ENCODE measurements at regions not wholly inside any gene's neighbourhood (a gene's known extent, or its start where the extent isn't known, plus 50 kb on each side); places are given as distances from the start of the nearest gene placed in this dataset.

DNA sequence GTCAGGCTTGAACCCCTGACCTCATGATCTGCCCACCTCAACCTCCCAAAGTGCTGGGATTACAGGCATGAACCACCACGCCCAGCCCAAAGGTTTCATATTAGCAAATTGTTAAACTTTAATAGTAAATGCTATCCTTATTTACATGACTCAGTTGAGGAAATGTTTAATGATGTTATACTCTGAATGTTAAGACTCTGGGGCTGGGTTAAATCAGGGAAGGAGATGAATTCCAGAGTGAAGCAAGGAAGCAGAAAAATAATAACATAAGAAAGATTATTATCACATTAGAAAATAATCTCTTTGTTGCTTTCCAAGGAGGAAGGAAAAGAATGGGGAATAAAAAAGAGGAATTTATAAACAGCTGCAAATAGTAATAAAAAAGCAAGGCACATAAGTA is 105.3 kb downstream of the PTGS2 start:
- TF ChIP-seq POLR2A (IDR thresholded peaks at IDR 0.05) (no peak), EP300 (IDR thresholded peaks at IDR 0.05) (no peak), POLR2AphosphoS5 (IDR thresholded peaks at IDR 0.05) (no peak)
- TF ChIP-seq, protein P1, sequence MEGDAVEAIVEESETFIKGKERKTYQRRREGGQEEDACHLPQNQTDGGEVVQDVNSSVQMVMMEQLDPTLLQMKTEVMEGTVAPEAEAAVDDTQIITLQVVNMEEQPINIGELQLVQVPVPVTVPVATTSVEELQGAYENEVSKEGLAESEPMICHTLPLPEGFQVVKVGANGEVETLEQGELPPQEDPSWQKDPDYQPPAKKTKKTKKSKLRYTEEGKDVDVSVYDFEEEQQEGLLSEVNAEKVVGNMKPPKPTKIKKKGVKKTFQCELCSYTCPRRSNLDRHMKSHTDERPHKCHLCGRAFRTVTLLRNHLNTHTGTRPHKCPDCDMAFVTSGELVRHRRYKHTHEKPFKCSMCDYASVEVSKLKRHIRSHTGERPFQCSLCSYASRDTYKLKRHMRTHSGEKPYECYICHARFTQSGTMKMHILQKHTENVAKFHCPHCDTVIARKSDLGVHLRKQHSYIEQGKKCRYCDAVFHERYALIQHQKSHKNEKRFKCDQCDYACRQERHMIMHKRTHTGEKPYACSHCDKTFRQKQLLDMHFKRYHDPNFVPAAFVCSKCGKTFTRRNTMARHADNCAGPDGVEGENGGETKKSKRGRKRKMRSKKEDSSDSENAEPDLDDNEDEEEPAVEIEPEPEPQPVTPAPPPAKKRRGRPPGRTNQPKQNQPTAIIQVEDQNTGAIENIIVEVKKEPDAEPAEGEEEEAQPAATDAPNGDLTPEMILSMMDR (IDR thresholded peaks at IDR 0.05) = no peak

Data from upper lobe of left lung (tissue), 4 donors.